ENCODE measurements at regions not wholly inside any gene's neighbourhood (a gene's known extent, or its start where the extent isn't known, plus 50 kb on each side); places are given as distances from the start of the nearest gene placed in this dataset.

DNA sequence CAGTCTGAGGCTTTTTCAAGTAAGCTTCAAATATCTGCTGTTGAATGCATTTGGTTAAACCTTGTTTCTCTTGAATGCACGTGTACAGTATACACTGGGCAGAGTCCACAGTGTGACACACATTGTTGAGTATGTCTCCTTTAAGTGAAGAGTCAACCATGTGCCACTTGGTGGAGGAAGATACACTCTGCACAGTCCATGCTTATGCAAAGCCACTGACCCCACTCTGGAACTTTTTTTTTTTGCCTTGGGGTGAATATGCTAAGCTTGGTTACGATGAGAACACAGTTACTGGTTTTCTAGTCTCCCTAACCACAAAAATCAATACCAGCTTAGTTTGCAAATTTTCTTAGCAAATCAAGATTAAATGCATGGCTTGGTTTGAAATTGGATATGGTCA lies 186.8 kb upstream of the VIPR2 start:
- TF ChIP-seq, protein P1, sequence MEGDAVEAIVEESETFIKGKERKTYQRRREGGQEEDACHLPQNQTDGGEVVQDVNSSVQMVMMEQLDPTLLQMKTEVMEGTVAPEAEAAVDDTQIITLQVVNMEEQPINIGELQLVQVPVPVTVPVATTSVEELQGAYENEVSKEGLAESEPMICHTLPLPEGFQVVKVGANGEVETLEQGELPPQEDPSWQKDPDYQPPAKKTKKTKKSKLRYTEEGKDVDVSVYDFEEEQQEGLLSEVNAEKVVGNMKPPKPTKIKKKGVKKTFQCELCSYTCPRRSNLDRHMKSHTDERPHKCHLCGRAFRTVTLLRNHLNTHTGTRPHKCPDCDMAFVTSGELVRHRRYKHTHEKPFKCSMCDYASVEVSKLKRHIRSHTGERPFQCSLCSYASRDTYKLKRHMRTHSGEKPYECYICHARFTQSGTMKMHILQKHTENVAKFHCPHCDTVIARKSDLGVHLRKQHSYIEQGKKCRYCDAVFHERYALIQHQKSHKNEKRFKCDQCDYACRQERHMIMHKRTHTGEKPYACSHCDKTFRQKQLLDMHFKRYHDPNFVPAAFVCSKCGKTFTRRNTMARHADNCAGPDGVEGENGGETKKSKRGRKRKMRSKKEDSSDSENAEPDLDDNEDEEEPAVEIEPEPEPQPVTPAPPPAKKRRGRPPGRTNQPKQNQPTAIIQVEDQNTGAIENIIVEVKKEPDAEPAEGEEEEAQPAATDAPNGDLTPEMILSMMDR (conservative IDR thresholded peaks at IDR 0.05 in 1 of 2, IDR thresholded peaks at IDR 0.05 in 1 of 2; ENCODE audit: extremely low read depth in 1 of 2, insufficient read depth in 1 of 2, low read depth in 1 of 2, low read length in 2 of 2), result no peak
- TF ChIP-seq EZH2 (IDR thresholded peaks at IDR 0.05; ENCODE audit: borderline replicate concordance, low read length), result no peak

Measured in mammary epithelial cell (primary cell).